ENCODE measurements at regions not wholly inside any gene's neighbourhood (a gene's known extent, or its start where the extent isn't known, plus 50 kb on each side); places are given as distances from the start of the nearest gene placed in this dataset.
A peak's percentile ranks its signal among the peaks of the same experiment; 100 is the strongest.

DNA sequence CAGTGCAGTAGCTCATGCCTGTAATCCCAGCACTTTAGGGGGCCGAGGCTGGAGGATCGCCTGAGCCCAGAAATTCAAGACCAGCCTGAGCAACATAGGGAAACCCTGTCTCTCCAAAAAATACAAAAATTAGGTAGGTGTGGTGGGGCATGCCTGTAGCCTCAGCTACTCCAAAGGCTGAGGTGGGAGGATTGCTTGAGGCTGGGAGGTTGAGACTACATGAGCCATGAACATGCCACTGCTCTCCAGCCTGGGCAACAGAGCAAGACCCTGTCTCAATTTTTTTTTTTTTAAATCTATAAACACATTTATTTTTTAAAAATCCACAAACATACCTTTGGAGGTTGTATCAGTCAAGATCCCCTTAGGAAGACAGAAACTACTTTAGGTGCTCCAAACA lies 326.3 kb downstream of the EPHA4 start:
- DNase-seq (ENCODE audit: low read depth, low spot score): no peak
- in situ Hi-C loops (cut with HindIII; ENCODE audit: low pct_unique_long_range_greater_than_20kb, low sequenced_read_pairs): no loop called here

DNA sequence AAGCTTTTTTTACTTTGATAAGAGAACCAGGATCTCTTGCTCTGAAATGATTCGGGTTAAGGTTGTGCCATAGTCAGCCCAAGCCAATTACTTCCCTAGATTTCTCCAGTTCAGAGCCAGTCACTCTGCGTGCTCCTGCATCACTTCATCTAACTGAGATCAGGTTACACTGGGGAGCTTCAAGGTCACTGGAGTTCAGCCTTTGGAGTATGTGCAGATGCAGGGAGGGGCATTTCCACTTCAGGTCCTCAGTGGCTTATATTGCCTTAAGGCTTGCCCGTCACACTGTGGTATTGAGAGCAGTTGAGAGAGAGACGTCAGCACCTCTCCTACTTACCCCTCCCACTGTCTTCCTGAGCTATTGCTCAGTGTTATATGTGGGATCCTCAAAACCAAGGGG lies 317.8 kb downstream of the EPHA4 start:
- DNase-seq (ENCODE audit: low read depth, low spot score): peak; percentile 91
- in situ Hi-C loops (cut with HindIII; ENCODE audit: low pct_unique_long_range_greater_than_20kb, low sequenced_read_pairs): no loop called here

DNA sequence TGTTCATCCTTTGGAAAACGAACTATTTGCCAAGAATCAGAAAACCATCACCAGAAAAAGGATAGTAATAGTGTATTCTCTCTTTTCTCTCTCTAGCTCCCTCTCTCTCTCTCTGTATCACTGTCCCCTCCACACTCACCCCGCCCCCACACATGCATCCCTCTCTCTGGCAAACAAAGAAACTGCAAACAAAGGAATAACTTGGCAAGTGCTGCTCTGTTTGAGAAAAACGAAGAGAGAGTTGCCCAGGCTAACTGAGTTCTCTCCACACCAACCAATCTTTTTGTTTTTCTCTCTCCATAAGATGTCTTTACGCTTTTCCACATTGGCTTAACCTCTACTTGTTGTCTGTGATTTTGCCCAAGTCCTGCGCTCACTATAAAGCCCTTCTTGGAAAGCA lies 316.2 kb downstream of the EPHA4 start:
- in situ Hi-C loops (cut with HindIII; ENCODE audit: low pct_unique_long_range_greater_than_20kb, low sequenced_read_pairs): no loop called here
- no peak for DNase-seq (ENCODE audit: low read depth, low spot score)

DNA sequence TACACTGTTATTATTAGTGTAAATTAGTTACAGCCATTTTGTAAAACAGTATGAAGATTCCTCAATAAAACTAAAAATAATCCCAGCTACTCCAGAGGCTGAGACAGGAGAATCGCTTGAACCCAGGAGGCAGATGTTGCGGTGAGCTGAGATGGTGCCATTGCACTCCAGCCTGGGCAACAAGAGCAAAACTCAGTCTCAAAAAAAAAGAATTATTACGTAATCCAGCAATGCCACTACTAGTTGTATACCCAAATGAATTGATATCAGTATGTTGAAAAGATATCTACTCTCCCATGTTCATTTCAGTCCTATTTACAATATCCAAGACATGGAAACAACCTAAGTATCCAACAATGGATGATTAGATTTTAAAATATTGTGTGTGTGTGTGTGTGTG lies 313.6 kb downstream of the EPHA4 start:
- in situ Hi-C loops (cut with HindIII; ENCODE audit: low pct_unique_long_range_greater_than_20kb, low sequenced_read_pairs): no loop called here
- DNase-seq (ENCODE audit: low read depth, low spot score): no peak

DNA sequence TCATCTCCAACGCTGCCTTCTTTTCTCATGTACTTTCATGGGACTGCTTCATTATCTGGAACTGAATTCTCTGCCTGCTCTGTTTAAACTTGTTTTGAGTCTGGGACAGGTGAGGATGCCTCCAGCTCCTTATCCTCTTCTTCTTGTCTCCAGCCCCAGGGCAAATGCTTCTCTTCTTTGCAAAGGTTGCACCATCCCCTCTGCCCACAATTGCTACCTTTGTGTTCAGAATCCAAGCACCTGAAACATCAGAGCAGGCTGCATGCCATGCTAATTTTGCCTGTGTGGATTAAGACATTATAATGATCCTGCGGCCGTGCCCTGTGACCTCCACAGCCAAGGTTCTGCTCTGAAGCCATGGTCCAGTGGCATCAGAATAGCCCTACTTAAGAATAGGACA lies 309.5 kb downstream of the EPHA4 start:
- in situ Hi-C loops (cut with HindIII; ENCODE audit: low pct_unique_long_range_greater_than_20kb, low sequenced_read_pairs): no loop called here
- DNase-seq (ENCODE audit: low read depth, low spot score): no peak

DNA sequence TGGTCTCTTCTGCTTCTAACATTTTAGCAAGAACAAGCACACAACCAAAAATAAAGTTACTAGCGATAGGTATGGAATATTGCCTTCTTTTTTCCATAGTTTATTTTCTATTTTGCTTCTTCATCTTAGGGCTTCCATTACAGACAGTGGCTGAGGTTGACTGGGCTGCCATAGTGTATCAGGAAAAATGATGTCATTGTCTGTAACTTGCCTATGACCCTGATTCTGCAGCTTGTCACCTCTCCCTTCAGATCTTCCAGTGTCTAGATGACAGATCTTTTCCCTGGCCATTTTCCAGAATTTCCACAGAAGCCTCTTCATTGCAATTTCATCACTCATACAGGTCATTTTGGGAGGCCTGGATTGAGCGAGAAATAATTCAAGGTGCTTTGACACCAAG lies 308.5 kb downstream of the EPHA4 start:
- no peak for DNase-seq (ENCODE audit: low read depth, low spot score)
- in situ Hi-C loops (cut with HindIII; ENCODE audit: low pct_unique_long_range_greater_than_20kb, low sequenced_read_pairs): no loop called here

DNA sequence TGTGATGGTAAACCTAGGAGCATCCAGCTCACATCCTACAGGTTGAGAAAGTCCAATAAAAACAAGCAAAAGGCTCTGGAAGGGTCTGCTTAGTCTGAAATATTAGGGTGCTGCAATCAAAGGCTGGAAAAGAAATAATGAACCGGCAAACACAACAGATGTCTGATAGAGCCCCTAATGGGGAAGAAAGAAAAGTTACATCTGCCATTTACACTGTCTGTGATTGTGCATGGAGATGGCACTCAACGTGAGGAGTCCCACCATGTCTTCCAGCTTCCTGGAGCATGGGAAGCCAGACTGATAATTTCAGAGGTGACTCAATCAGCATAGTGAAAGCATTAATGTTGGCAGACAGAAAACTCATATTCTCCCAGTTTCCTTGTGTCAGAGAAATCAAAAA lies 307.8 kb downstream of the EPHA4 start:
- in situ Hi-C loops (cut with HindIII; ENCODE audit: low pct_unique_long_range_greater_than_20kb, low sequenced_read_pairs): no loop called here
- DNase-seq (ENCODE audit: low read depth, low spot score): no peak

DNA sequence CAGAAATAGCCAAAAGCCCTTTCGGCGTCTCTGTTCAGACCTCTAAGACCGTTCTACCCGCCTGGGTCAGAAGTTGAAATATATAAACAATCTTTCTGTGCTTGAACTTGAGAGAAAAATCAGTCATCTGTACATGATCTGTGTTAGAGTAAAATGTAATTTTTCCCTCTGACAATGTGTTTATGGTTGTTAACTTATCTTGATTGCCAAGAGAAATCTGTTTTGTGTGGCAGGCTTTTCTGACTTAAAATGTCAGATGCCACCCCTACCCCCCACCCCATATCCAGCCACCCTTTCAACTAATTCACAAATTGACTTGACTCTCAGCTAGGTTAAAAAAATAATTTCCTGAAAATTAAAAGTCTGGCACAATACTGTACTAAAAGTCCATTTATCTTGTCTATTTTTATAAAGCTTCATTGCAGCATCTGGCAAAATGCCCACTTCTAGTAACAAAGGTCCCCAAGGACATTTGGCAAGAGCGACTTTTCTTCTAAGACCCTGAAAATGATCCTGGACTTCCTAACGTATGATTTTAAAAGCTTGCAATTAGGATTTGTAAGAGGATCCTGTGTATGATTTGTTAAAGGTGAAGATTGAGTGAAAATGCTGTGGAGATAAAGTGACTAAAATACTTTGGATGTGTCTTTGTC lies 304.2 kb downstream of the EPHA4 start:
- in situ Hi-C loops (cut with HindIII; ENCODE audit: low pct_unique_long_range_greater_than_20kb, low sequenced_read_pairs): no loop called here
- DNase-seq (ENCODE audit: low read depth, low spot score): no peak

DNA sequence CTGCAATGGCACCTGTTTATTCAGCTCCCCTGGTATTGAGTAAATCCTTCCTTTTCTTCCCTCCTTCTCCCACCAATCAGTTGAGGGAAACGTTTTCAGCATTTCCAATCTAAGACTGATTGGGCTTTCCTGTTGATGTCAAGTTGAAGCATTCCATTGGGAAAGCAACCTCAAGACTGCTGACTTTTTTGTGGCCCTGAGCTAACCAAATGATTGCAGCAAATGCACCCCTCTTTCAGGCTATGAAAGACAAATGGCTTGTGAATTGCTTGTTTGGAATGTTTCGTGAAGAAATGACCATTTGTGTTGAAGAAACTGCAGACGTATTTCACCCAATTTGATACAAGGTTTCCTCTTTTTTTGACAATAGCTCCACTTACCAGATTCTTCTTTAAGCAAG lies 303.5 kb downstream of the EPHA4 start:
- no peak for DNase-seq (ENCODE audit: low read depth, low spot score)
- in situ Hi-C loops (cut with HindIII; ENCODE audit: low pct_unique_long_range_greater_than_20kb, low sequenced_read_pairs): no loop called here

DNA sequence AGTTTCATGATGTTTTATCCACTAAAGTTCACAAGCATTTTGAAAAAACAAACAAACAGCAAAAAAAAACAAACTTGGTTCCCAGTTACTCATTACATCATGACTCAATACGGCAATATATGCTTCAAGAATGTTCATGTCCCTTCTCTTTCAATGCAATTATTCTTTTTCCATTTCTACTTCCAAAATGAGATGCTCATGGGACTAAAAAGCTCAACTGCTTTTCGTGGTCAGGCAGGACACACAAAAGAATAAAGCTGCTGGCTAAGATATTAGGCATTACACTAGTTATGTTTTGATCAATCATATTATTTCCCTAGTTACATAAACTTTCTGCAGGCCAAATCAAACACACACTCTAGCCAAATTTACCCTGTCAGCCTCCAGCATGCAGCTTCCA lies 301.3 kb downstream of the EPHA4 start:
- in situ Hi-C loops (cut with HindIII; ENCODE audit: low pct_unique_long_range_greater_than_20kb, low sequenced_read_pairs): no loop called here
- DNase-seq (ENCODE audit: low read depth, low spot score): no peak

DNA sequence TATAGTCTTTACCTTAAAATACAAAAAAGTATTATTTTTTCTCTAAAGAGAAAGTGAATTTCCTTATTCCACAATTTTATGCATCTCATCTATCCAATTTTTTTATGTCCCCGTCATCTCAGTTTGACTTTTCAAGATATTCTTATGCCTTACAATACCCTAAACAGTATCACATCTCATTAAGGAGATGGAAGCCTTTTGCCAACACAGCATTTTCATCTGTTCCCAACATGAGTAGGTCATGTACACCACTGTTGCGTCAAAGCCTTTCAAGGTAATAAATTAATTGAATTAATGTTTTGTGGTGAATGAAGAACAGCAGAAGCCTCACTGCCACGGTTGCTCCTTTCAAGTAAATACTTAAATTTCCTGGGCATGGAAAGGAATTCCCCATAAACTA lies 299.4 kb downstream of the EPHA4 start:
- in situ Hi-C loops (cut with HindIII; ENCODE audit: low pct_unique_long_range_greater_than_20kb, low sequenced_read_pairs): no loop called here
- no peak for DNase-seq (ENCODE audit: low read depth, low spot score)

DNA sequence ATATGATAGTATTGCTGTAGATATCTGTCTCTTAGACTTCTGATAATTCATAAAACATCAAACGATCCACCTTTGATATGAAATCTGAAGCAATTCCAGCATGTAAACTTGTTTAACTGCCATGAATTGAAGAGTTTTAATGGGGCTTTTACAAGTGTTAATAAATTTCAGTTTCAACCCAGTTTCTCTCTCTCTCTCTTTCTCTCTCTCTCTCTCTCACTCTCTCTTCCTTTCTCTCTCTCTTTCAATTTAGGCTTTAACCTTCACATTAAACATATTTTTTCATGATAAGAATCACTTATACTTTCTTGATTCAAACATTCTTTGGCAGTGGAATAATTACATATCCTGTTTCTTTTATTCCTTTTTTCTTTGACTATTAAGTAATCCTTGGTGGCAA lies 296.1 kb downstream of the EPHA4 start:
- DNase-seq (ENCODE audit: low read depth, low spot score): no peak
- in situ Hi-C loops (cut with HindIII; ENCODE audit: low pct_unique_long_range_greater_than_20kb, low sequenced_read_pairs): no loop called here

DNA sequence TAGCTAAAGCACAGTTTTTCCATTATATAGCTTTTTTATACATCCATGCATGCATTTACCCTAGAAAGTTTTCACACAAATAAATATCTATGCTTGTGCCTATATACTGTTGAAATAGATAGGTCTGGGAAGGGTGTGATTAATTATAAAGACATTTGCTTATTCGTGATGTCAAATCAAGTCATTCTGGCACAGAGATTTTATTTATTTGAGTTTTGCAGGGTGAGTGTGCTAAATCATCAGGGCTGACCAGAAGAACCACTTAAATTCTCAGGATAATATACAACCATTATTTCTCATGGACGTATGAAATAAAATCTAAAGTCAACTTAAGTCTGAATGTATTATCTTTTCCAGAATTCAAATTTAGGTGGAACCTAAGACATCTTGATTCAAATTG lies 295.5 kb downstream of the EPHA4 start:
- DNase-seq (ENCODE audit: low read depth, low spot score): no peak
- in situ Hi-C loops (cut with HindIII; ENCODE audit: low pct_unique_long_range_greater_than_20kb, low sequenced_read_pairs): no loop called here

DNA sequence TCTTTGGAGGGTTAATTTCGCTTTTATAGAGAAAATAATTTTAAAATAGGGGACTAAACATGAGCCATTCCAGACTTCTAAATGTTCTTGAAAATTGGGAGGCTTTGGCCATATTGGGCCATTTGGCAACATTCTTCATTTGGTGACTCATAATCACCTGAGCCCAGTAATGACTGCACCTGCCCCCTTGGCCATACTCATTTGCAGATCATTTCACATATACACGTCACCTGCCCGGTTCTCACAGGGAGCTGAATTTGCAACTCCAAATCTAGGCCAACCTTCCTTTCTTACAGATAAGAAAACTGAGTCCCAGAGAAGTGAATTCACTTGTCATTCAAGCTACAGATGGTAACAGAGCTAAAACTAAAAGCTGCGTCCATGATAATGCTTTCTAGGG lies 289.7 kb downstream of the EPHA4 start:
- in situ Hi-C loops (cut with HindIII; ENCODE audit: low pct_unique_long_range_greater_than_20kb, low sequenced_read_pairs): no loop called here
- no peak for DNase-seq (ENCODE audit: low read depth, low spot score)

DNA sequence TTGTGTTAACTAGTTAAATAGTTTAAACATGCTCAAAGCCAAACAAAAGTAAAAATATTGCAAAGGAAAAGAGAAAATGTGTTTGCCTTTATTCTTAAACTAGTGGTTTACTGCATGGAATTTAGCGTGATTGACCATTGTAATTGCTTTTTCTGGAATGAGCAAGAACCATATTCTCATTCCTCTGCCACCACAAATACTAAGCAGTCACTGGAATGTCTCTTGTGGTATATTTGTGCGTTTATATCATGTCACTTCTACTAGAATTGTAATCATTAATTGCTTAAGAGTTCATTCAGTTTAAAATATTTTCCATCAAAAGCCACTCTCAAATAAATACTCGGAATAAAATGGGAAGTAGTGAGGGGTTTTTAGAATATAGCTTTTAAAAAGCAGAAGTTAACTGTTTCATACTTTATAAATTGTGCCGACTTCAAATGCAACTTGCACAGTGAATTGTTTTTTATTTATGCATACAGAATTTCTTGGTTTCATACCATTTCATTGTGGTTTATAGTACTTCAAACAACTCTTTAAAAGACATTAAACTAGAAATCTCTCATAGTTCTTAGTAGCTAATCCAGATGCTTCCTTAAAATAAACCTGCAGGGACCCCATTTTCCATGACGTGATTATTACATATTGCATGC lies 288.1 kb downstream of the EPHA4 start:
- in situ Hi-C loops (cut with HindIII; ENCODE audit: low pct_unique_long_range_greater_than_20kb, low sequenced_read_pairs): no loop called here
- no peak for DNase-seq (ENCODE audit: low read depth, low spot score)

DNA sequence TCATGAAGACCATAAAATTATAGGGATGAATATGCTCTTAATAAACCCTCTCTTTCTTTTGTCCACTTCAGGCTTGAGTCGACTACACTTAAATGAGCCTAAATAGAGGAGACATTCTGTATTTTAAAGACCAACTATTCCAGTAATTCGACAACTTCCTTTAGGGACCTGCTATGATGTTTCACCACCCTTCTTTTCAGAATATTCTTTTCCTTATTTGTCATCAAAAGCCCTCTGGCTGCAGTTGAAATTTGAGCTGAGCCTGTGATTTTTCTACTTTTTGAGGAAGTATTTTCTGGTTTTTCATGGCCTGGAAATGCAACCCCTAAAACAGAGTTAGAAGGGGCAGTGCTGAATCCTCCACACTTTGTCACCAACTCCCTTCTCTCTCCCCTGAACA lies 287.0 kb downstream of the EPHA4 start:
- in situ Hi-C loops (cut with HindIII; ENCODE audit: low pct_unique_long_range_greater_than_20kb, low sequenced_read_pairs): no loop called here
- no peak for DNase-seq (ENCODE audit: low read depth, low spot score)

DNA sequence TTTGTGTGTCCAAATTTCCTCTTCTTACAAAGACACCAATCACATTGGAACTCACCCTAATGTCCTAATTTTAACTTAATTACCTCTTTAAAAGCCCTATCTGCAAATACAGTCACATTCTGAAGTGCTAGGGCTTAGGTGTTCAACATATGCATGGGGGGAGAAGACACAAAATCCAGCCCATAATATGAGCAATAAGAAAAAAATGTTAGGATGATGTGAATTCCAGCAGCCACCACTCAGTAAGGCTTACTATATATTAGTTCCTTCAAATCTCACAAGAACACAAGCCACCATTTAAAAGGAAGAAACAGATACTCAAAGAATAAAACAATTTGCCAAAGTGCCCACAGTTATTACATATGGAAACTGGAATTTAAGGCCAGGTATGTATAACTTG lies 285.7 kb downstream of the EPHA4 start:
- DNase-seq (ENCODE audit: low read depth, low spot score): no peak
- in situ Hi-C loops (cut with HindIII; ENCODE audit: low pct_unique_long_range_greater_than_20kb, low sequenced_read_pairs): no loop called here

DNA sequence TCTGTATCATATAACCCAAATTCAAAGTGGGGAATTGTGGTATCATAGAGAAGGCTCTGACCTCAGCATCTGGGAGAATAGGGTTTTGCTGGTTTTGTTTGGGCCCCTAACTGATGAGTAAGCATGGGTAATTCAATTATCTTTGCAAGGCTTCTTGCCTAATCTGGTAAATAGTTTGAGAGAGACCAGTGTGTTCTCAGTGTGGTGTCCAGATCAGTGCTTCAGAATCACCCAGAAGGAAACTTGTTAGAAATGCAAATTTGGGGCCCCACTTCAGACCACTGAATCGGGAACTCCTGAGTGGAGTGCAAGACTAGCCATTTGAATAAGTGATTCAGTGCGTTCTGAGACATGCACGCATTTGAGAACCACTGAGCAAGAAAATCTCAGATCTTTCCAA lies 282.7 kb downstream of the EPHA4 start:
- in situ Hi-C loops (cut with HindIII; ENCODE audit: low pct_unique_long_range_greater_than_20kb, low sequenced_read_pairs): no loop called here
- DNase-seq (ENCODE audit: low read depth, low spot score): no peak

DNA sequence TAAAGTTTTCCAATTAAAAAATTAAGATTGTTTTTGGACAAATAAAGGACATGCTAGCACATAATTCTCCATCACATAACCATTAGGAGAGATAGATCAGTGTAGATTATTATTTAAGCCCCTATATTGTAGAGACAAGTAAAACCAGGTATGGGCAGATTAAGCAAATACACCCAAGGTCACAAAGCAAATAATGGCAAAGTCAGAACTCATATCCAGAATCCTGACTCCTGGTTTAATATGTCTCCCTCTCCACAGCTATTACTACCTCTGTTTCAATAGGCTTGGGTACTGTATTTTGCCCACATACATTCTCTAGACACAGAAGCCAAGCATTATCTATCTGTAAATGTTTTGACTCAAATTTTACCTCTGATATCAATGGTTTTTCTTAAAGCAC lies 282.3 kb downstream of the EPHA4 start:
- no peak for DNase-seq (ENCODE audit: low read depth, low spot score)
- in situ Hi-C loops (cut with HindIII; ENCODE audit: low pct_unique_long_range_greater_than_20kb, low sequenced_read_pairs): no loop called here
